ENCODE measurements at regions not wholly inside any gene's neighbourhood (a gene's known extent, or its start where the extent isn't known, plus 50 kb on each side); places are given as distances from the start of the nearest gene placed in this dataset.
A peak's percentile ranks its signal among the peaks of the same experiment; 100 is the strongest.

- Histone ChIP-seq H3K27me3 (ENCODE audit: control insufficient read depth, insufficient read depth, low read length) (no peaks in the 10 kb centered on the region), H3K4me3 (ENCODE audit: low read length) (no peak overlapping the region), H3K27ac (ENCODE audit: low read length) (no peak overlapping the region), H3K4me1 (ENCODE audit: control insufficient read depth, insufficient read depth, low read length) (no peaks in the 10 kb centered on the region), H3K9me3 (replicated peaks; ENCODE audit: control insufficient read depth, low read depth, low read length) (no peaks in the 10 kb centered on the region), H3K36me3 (ENCODE audit: control insufficient read depth, insufficient read depth, low read length) (no peaks in the 10 kb centered on the region)
- no CpG with 5 or more reads among the region's 2 CpGs for WGBS (ENCODE audit: insufficient coverage)
- DNase-seq, result no peak
Observed at GRCh38 chr5:61991866-61992265, 314.1 kb upstream of the KIF2A start.

- Histone ChIP-seq H3K4me1 (ENCODE audit: control insufficient read depth, insufficient read depth, low read length) (no peaks in the 10 kb centered on the region), H3K27me3 (ENCODE audit: control insufficient read depth, insufficient read depth, low read length) (no peaks in the 10 kb centered on the region), H3K27ac (ENCODE audit: low read length) (no peak overlapping the region), H3K9me3 (replicated peaks; ENCODE audit: control insufficient read depth, low read depth, low read length) (no peaks in the 10 kb centered on the region), H3K4me3 (ENCODE audit: low read length) (no peak overlapping the region), H3K36me3 (ENCODE audit: control insufficient read depth, insufficient read depth, low read length) (no peaks in the 10 kb centered on the region)
- WGBS (ENCODE audit: insufficient coverage), result 53% methylated on average over 3 of the region's 7 CpGs
- peak; percentile 57 for DNase-seq
Observed at GRCh38 chr5:61993295-61993927, 312.6 kb upstream of the KIF2A start.

- Histone ChIP-seq H3K36me3 (ENCODE audit: control insufficient read depth, insufficient read depth, low read length) (no peaks in the 10 kb centered on the region), H3K27me3 (ENCODE audit: control insufficient read depth, insufficient read depth, low read length) (no peaks in the 10 kb centered on the region), H3K4me3 (ENCODE audit: low read length) (no peak overlapping the region), H3K9me3 (replicated peaks; ENCODE audit: control insufficient read depth, low read depth, low read length) (no peaks in the 10 kb centered on the region), H3K27ac (ENCODE audit: low read length) (no peak overlapping the region), H3K4me1 (ENCODE audit: control insufficient read depth, insufficient read depth, low read length) (no peaks in the 10 kb centered on the region)
- DNase-seq, result peak; percentile 26
- WGBS (ENCODE audit: insufficient coverage), result no CpG with 5 or more reads among the region's 1 CpG
Observed at GRCh38 chr5:61994171-61994570, 311.8 kb upstream of the KIF2A start.

GRCh38 chr5:61995486-61995885, 310.5 kb upstream of the KIF2A start:
- Histone ChIP-seq H3K4me3 (ENCODE audit: low read length) (no peak overlapping the region), H3K9me3 (replicated peaks; ENCODE audit: control insufficient read depth, low read depth, low read length) (no peaks in the 10 kb centered on the region), H3K4me1 (ENCODE audit: control insufficient read depth, insufficient read depth, low read length) (no peaks in the 10 kb centered on the region), H3K36me3 (ENCODE audit: control insufficient read depth, insufficient read depth, low read length) (no peaks in the 10 kb centered on the region), H3K27me3 (ENCODE audit: control insufficient read depth, insufficient read depth, low read length) (no peaks in the 10 kb centered on the region), H3K27ac (ENCODE audit: low read length) (no peak overlapping the region)
- no CpG with 5 or more reads among the region's 2 CpGs for WGBS (ENCODE audit: insufficient coverage)
- peak; percentile 13 for DNase-seq

- no peak for DNase-seq
- Histone ChIP-seq H3K27me3 (ENCODE audit: control insufficient read depth, insufficient read depth, low read length) (no peaks in the 10 kb centered on the region), H3K4me1 (ENCODE audit: control insufficient read depth, insufficient read depth, low read length) (no peaks in the 10 kb centered on the region), H3K27ac (ENCODE audit: low read length) (no peak overlapping the region), H3K4me3 (ENCODE audit: low read length) (no peak overlapping the region), H3K36me3 (ENCODE audit: control insufficient read depth, insufficient read depth, low read length) (no peaks in the 10 kb centered on the region), H3K9me3 (replicated peaks; ENCODE audit: control insufficient read depth, low read depth, low read length) (no peaks in the 10 kb centered on the region)
Observed at GRCh38 chr5:61999371-61999770, 306.6 kb upstream of the KIF2A start.

- no peaks in the 10 kb centered on the region for H3K36me3 ChIP-seq (ENCODE audit: control insufficient read depth, insufficient read depth, low read length)
- no peak for DNase-seq
- no peaks in the 10 kb centered on the region for H3K27me3 ChIP-seq (ENCODE audit: control insufficient read depth, insufficient read depth, low read length)
- H3K4me1 ChIP-seq (ENCODE audit: control insufficient read depth, insufficient read depth, low read length), result no peaks in the 10 kb centered on the region
- no peak overlapping the region for H3K27ac ChIP-seq (ENCODE audit: low read length)
- H3K4me3 ChIP-seq (ENCODE audit: low read length), result no peak overlapping the region
- no peaks in the 10 kb centered on the region for H3K9me3 ChIP-seq (replicated peaks; ENCODE audit: control insufficient read depth, low read depth, low read length)
Observed at GRCh38 chr5:62000646-62001045, 305.4 kb upstream of the KIF2A start.

- Histone ChIP-seq H3K4me1 (ENCODE audit: control insufficient read depth, insufficient read depth, low read length) (no peaks in the 10 kb centered on the region), H3K36me3 (ENCODE audit: control insufficient read depth, insufficient read depth, low read length) (no peaks in the 10 kb centered on the region), H3K27me3 (ENCODE audit: control insufficient read depth, insufficient read depth, low read length) (no peaks in the 10 kb centered on the region), H3K27ac (ENCODE audit: low read length) (no peak overlapping the region), H3K4me3 (ENCODE audit: low read length) (no peak overlapping the region), H3K9me3 (replicated peaks; ENCODE audit: control insufficient read depth, low read depth, low read length) (no peaks in the 10 kb centered on the region)
- 86% methylated on average over 1 of the region's 1 CpG for WGBS (ENCODE audit: insufficient coverage)
- DNase-seq, result no peak
Observed at GRCh38 chr5:62001640-62002039, 304.4 kb upstream of the KIF2A start.

- Histone ChIP-seq H3K4me3 (ENCODE audit: low read length) (no peak overlapping the region), H3K27ac (ENCODE audit: low read length) (no peak overlapping the region), H3K4me1 (ENCODE audit: control insufficient read depth, insufficient read depth, low read length) (no peaks in the 10 kb centered on the region), H3K27me3 (ENCODE audit: control insufficient read depth, insufficient read depth, low read length) (no peaks in the 10 kb centered on the region), H3K36me3 (ENCODE audit: control insufficient read depth, insufficient read depth, low read length) (no peaks in the 10 kb centered on the region), H3K9me3 (replicated peaks; ENCODE audit: control insufficient read depth, low read depth, low read length) (no peaks in the 10 kb centered on the region)
- no peak for DNase-seq
- WGBS (ENCODE audit: insufficient coverage), result 75% methylated on average over 1 of the region's 2 CpGs
Observed at GRCh38 chr5:62002436-62002835, 303.6 kb upstream of the KIF2A start.

- Histone ChIP-seq H3K27ac (ENCODE audit: low read length) (no peak overlapping the region), H3K27me3 (ENCODE audit: control insufficient read depth, insufficient read depth, low read length) (no peaks in the 10 kb centered on the region), H3K4me1 (ENCODE audit: control insufficient read depth, insufficient read depth, low read length) (no peaks in the 10 kb centered on the region), H3K4me3 (ENCODE audit: low read length) (no peak overlapping the region), H3K9me3 (replicated peaks; ENCODE audit: control insufficient read depth, low read depth, low read length) (no peaks in the 10 kb centered on the region), H3K36me3 (ENCODE audit: control insufficient read depth, insufficient read depth, low read length) (no peaks in the 10 kb centered on the region)
- no peak for DNase-seq
- 87% methylated on average over 2 of the region's 2 CpGs for WGBS (ENCODE audit: insufficient coverage)
Observed at GRCh38 chr5:62005551-62005950, 300.5 kb upstream of the KIF2A start.

- no peaks in the 10 kb centered on the region for H3K36me3 ChIP-seq (ENCODE audit: control insufficient read depth, insufficient read depth, low read length)
- DNase-seq, result no peak
- H3K27ac ChIP-seq (ENCODE audit: low read length), result no peak overlapping the region
- WGBS (ENCODE audit: insufficient coverage), result 100% methylated on average over 1 of the region's 3 CpGs
- H3K9me3 ChIP-seq (replicated peaks; ENCODE audit: control insufficient read depth, low read depth, low read length), result no peaks in the 10 kb centered on the region
- no peak overlapping the region for H3K4me3 ChIP-seq (ENCODE audit: low read length)
- no peaks in the 10 kb centered on the region for H3K27me3 ChIP-seq (ENCODE audit: control insufficient read depth, insufficient read depth, low read length)
- no peaks in the 10 kb centered on the region for H3K4me1 ChIP-seq (ENCODE audit: control insufficient read depth, insufficient read depth, low read length)
Observed at GRCh38 chr5:62007457-62007856, 298.5 kb upstream of the KIF2A start.

- Histone ChIP-seq H3K4me1 (ENCODE audit: control insufficient read depth, insufficient read depth, low read length) (no peaks in the 10 kb centered on the region), H3K9me3 (replicated peaks; ENCODE audit: control insufficient read depth, low read depth, low read length) (no peaks in the 10 kb centered on the region), H3K4me3 (ENCODE audit: low read length) (no peak overlapping the region), H3K27me3 (ENCODE audit: control insufficient read depth, insufficient read depth, low read length) (no peaks in the 10 kb centered on the region), H3K27ac (ENCODE audit: low read length) (no peak overlapping the region), H3K36me3 (ENCODE audit: control insufficient read depth, insufficient read depth, low read length) (no peaks in the 10 kb centered on the region)
- WGBS (ENCODE audit: insufficient coverage), result 42% methylated on average over 2 of the region's 5 CpGs
- DNase-seq, result no peak
Observed at GRCh38 chr5:62011089-62011664, 294.8 kb upstream of the KIF2A start.
